SH-SY5Y (cell line): ENCODE measurements at regions not wholly inside any gene's neighbourhood (a gene's known extent, or its start where the extent isn't known, plus 50 kb on each side); places are given as distances from the start of the nearest gene placed in this dataset.

Experiments used
- GATA2 ChIP-seq: IDR thresholded peaks from 2 replicates; pipeline ENCODE4 v1.6.1; 2011; ENCODE audit warnings: mild to moderate bottlenecking, low read depth, low read length
- GATA3 ChIP-seq: IDR thresholded peaks from 2 replicates; pipeline ENCODE4 v1.6.1; 2011; ENCODE audit warnings: low read depth, mild to moderate bottlenecking, low read length, moderate library complexity

- TF ChIP-seq GATA3 = no peak
- TF ChIP-seq GATA2 = no peak
Observed at GRCh38 chr14:89060191-89060590, 235.7 kb downstream of the TTC8 start.
